Body of pancreas (tissue), 4 donors: ENCODE measurements at regions not wholly inside any gene's neighbourhood (a gene's known extent, or its start where the extent isn't known, plus 50 kb on each side); places are given as distances from the start of the nearest gene placed in this dataset.

ENCODE experiments used
- CTCF ChIP-seq, 7 experiments: fragments of 450-650 bp in 4 of 7; fragments of 200-600 bp in 3 of 7; sonication (generic) in 3 of 7; IDR thresholded peaks; one replicate each; pipeline ENCODE4 v1.5.1; 2016 to 2019; ENCODE audit warnings: antibody characterized with exemption in 7 of 7
- POLR2A ChIP-seq, 3 donors: fragments of 450-650 bp; IDR thresholded peaks; one replicate each; pipeline ENCODE4 v1.6.1; 2016; ENCODE audit warnings: antibody characterized with exemption in 3 of 3, mild to moderate bottlenecking in 2 of 3

- TF ChIP-seq CTCF (IDR thresholded peaks at IDR 0.05) (no peak), POLR2A (IDR thresholded peaks at IDR 0.05) (no peak)
These were observed 164.5 kb downstream of the WNT7A start for GRCh38 chr3:13715167-13715954.
